ENCODE measurements at regions not wholly inside any gene's neighbourhood (a gene's known extent, or its start where the extent isn't known, plus 50 kb on each side); places are given as distances from the start of the nearest gene placed in this dataset.

DNA sequence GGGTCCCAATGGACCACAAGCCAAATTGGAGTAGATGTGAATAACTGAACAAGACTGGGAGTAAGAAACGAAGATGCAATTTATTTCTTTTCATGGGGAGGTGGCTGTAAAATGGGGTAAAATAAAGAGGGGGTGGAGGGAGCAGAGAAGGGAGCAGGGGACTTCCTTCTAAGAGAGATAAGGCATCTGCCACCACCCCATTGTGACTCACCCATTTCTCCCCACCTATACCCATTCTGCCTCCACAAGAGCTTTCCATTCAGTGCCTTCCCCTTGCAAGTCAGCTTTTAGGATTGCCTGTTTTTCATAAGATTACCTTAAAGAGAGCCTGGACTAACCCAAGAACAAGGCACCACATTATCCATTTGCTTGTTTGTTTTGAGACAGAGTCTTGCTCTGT is 87.1 kb upstream of the PAX2 start:
- TF ChIP-seq, protein P1, sequence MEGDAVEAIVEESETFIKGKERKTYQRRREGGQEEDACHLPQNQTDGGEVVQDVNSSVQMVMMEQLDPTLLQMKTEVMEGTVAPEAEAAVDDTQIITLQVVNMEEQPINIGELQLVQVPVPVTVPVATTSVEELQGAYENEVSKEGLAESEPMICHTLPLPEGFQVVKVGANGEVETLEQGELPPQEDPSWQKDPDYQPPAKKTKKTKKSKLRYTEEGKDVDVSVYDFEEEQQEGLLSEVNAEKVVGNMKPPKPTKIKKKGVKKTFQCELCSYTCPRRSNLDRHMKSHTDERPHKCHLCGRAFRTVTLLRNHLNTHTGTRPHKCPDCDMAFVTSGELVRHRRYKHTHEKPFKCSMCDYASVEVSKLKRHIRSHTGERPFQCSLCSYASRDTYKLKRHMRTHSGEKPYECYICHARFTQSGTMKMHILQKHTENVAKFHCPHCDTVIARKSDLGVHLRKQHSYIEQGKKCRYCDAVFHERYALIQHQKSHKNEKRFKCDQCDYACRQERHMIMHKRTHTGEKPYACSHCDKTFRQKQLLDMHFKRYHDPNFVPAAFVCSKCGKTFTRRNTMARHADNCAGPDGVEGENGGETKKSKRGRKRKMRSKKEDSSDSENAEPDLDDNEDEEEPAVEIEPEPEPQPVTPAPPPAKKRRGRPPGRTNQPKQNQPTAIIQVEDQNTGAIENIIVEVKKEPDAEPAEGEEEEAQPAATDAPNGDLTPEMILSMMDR (IDR thresholded peaks at IDR 0.05), result no peak
- TF ChIP-seq POLR2A (IDR thresholded peaks at IDR 0.05), result no peak
